Muscle of leg (tissue), 3 donors: ENCODE measurements at regions not wholly inside any gene's neighbourhood (a gene's known extent, or its start where the extent isn't known, plus 50 kb on each side); places are given as distances from the start of the nearest gene placed in this dataset.

Experiments used
- DNase-seq: peaks from one replicate; pipeline ENCODE4 v3.0.0; 2013
- H3K27ac ChIP-seq: one replicate; pipeline ENCODE4 v1.5.1; 2013; ENCODE audit warnings: mild to moderate bottlenecking, low read length, control low read depth
- H3K27me3 ChIP-seq: one replicate; pipeline ENCODE4 v1.6.1; 2013; ENCODE audit warnings: low read length; ENCODE audit not compliant: control insufficient read depth, insufficient read depth
- H3K36me3 ChIP-seq: one replicate; pipeline ENCODE4 v1.6.1; 2013; ENCODE audit warnings: low read length; ENCODE audit not compliant: control insufficient read depth, insufficient read depth
- H3K4me1 ChIP-seq: one replicate; pipeline ENCODE4 v1.6.1; 2013; ENCODE audit warnings: low read length; ENCODE audit not compliant: control insufficient read depth, insufficient read depth
- H3K4me3 ChIP-seq: one replicate; pipeline ENCODE4 v1.5.1; 2013; ENCODE audit warnings: low read length, control low read depth
- H3K9me3 ChIP-seq: replicated peaks from 2 replicates; pipeline ENCODE4 v1.6.1; 2013; ENCODE audit warnings: low read depth, low read length; ENCODE audit not compliant: control insufficient read depth
- WGBS: methylation state at CpG from one replicate; pipeline ENCODE4 v1.1.5; 2013; ENCODE audit warnings: missing lambda C conversion rate; ENCODE audit not compliant: insufficient coverage; 5-methylcytosine and 5-hydroxymethylcytosine counted together

DNA sequence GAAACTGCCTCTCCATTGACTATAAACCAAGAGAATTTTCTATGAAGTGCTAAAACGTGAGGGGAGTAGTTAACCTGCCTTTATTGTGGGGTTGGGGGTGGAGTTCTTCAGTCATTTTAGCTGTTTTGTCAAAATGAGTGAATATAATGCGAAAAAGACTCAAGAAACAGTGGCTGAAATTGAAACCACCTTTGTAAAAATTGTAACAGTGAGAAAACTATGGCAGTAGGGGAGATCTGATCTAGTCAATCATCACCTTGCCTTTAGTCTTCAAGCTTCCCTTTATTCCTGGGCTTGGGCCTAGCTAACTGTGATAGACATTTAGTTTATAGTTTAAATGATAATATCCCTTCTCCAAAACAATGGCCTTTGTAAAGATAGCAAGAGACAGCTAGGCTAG lies 1927.3 kb downstream of the STIM2 start:
- H3K9me3 ChIP-seq = no peaks in the 10 kb centered on the region
- no peak overlapping the region for H3K4me3 ChIP-seq
- no CpG with 5 or more reads among the region's 2 CpGs for WGBS
- no peaks in the 10 kb centered on the region for H3K27me3 ChIP-seq
- no peak for DNase-seq
- no peaks in the 10 kb centered on the region for H3K4me1 ChIP-seq
- no peaks in the 10 kb centered on the region for H3K36me3 ChIP-seq
- H3K27ac ChIP-seq = no peak overlapping the region

- Histone ChIP-seq H3K4me1 (no peaks in the 10 kb centered on the region), H3K36me3 (no peaks in the 10 kb centered on the region), H3K9me3 (no peaks in the 10 kb centered on the region), H3K27me3 (no peaks in the 10 kb centered on the region), H3K27ac (no peak overlapping the region), H3K4me3 (no peak overlapping the region)
- DNase-seq = no peak
- WGBS = 83% methylated on average over 1 of the region's 12 CpGs
Measured at GRCh38 chr4:28788929-28789490, 1928.4 kb downstream of the STIM2 start.

GRCh38 chr4:28792917-28793597 lies 1927.1 kb upstream of the PCDH7 start:
- WGBS = no CpG with 5 or more reads among the region's 4 CpGs
- H3K27me3 ChIP-seq = no peaks in the 10 kb centered on the region
- H3K4me3 ChIP-seq = no peak overlapping the region
- H3K4me1 ChIP-seq = no peaks in the 10 kb centered on the region
- no peaks in the 10 kb centered on the region for H3K36me3 ChIP-seq
- DNase-seq = no peak
- H3K9me3 ChIP-seq = no peaks in the 10 kb centered on the region
- H3K27ac ChIP-seq = no peak overlapping the region

DNA sequence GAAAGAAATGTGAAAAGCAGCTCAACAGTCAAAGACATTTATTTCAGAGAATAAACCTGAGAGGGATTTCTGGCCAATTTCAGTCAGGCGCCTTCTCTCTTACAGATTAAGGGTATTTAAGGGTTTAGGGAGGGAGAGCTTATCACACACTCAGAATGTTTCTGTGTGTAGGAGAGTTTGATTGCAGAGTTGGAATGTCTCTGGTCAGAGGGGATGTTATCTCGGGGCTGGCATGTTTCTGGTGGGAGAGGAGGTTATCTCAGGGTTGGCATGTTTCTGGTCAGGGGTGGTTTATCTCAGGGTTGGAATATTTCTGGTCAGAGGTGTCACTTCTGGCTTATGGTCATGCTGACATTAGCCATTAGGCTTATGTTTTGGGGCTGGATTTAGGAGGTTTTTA lies 1920.5 kb upstream of the PCDH7 start:
- Histone ChIP-seq H3K9me3 (no peaks in the 10 kb centered on the region), H3K36me3 (no peaks in the 10 kb centered on the region), H3K27me3 (no peaks in the 10 kb centered on the region), H3K4me3 (no peak overlapping the region), H3K27ac (no peak overlapping the region), H3K4me1 (no peaks in the 10 kb centered on the region)
- no peak for DNase-seq
- no CpG with 5 or more reads among the region's 2 CpGs for WGBS

DNA sequence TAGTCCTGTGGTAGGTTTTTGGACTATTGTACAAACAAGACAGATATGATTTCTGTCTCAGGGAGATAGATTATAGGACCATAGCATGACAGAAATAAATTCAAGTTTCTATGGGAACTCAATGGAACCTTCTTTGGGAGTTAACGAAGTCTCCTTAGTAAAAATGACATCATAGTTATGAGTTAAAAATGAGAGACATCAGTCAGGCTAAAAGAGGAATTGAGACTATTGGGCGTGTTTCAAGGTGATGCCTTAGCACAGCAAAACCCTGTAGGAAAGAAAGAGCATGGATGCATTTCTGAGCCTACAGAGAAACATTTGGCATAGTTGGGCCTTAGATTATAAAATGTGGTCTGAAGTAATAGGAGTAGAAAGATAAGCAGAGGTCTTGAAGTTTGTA lies 1909.1 kb upstream of the PCDH7 start:
- Histone ChIP-seq H3K4me3 (no peak overlapping the region), H3K9me3 (peaks cover 8% of the 10 kb centered on the region), H3K4me1 (no peaks in the 10 kb centered on the region), H3K27me3 (no peaks in the 10 kb centered on the region), H3K36me3 (no peaks in the 10 kb centered on the region), H3K27ac (no peak overlapping the region)
- no peak for DNase-seq
- WGBS = 86% methylated on average over 2 of the region's 2 CpGs

GRCh38 chr4:28822163-28822562 lies 1898.0 kb upstream of the PCDH7 start:
- no peaks in the 10 kb centered on the region for H3K27me3 ChIP-seq
- no peak overlapping the region for H3K27ac ChIP-seq
- no peaks in the 10 kb centered on the region for H3K4me1 ChIP-seq
- H3K36me3 ChIP-seq = no peaks in the 10 kb centered on the region
- no peak overlapping the region for H3K4me3 ChIP-seq
- H3K9me3 ChIP-seq = no peaks in the 10 kb centered on the region
- DNase-seq = no peak

- no peaks in the 10 kb centered on the region for H3K4me1 ChIP-seq
- H3K9me3 ChIP-seq = no peaks in the 10 kb centered on the region
- H3K36me3 ChIP-seq = no peaks in the 10 kb centered on the region
- WGBS = 98% methylated on average over 15 of the region's 24 CpGs
- no peak overlapping the region for H3K4me3 ChIP-seq
- no peak overlapping the region for H3K27ac ChIP-seq
- no peaks in the 10 kb centered on the region for H3K27me3 ChIP-seq
- DNase-seq = no peak
Measured at GRCh38 chr4:28827866-28828265, 1892.3 kb upstream of the PCDH7 start.

DNA sequence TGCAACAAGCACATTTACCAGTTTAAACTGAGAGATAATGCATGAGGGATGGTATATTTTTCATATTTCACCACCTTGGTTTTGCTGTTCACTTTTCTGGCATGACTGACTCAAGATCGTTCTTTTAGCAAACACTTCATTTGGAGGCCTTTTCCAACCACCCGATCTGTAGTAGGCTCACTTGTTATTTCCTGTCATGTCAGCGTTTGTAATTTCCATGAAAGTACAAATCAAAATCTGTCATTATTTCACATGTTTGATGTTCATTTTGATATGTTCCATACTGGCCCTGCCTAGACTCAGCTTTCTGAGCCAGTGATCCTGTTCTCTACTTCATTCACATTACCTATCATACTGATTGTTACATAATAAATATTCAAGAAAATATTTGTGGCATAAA lies 1888.3 kb upstream of the PCDH7 start:
- Histone ChIP-seq H3K9me3 (no peaks in the 10 kb centered on the region), H3K27ac (no peak overlapping the region), H3K4me3 (no peak overlapping the region), H3K36me3 (no peaks in the 10 kb centered on the region), H3K27me3 (no peaks in the 10 kb centered on the region), H3K4me1 (no peaks in the 10 kb centered on the region)
- DNase-seq = no peak
- no CpG with 5 or more reads among the region's 3 CpGs for WGBS

DNA sequence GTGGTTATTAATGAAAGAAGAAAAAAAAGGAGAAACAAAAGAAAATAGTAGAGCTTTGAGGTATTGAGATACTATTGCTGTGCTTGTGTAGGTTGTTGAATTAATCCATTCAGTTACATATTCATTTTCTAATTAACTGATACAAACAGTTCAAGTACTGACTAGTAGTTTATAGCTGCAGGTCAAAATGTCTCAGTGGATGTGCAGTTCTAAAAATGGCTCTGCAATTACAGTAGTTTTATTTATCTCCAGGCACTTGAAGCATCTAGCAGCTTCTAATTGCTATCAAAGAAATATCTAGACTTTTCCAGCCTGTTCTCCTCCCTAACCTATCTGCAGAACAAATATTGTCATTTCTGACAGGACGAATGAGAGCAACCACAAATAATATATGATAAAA lies 1887.7 kb upstream of the PCDH7 start:
- no peak for DNase-seq
- H3K36me3 ChIP-seq = no peaks in the 10 kb centered on the region
- H3K27me3 ChIP-seq = no peaks in the 10 kb centered on the region
- WGBS = no CpG with 5 or more reads among the region's 1 CpG
- H3K4me3 ChIP-seq = no peak overlapping the region
- no peaks in the 10 kb centered on the region for H3K4me1 ChIP-seq
- H3K27ac ChIP-seq = no peak overlapping the region
- no peaks in the 10 kb centered on the region for H3K9me3 ChIP-seq

GRCh38 chr4:28834120-28834519 lies 1886.0 kb upstream of the PCDH7 start:
- no peak overlapping the region for H3K4me3 ChIP-seq
- 70% methylated on average over 2 of the region's 3 CpGs for WGBS
- no peaks in the 10 kb centered on the region for H3K9me3 ChIP-seq
- H3K27me3 ChIP-seq = no peaks in the 10 kb centered on the region
- H3K36me3 ChIP-seq = no peaks in the 10 kb centered on the region
- H3K4me1 ChIP-seq = no peaks in the 10 kb centered on the region
- DNase-seq = no peak
- no peak overlapping the region for H3K27ac ChIP-seq

- no peaks in the 10 kb centered on the region for H3K36me3 ChIP-seq
- no peak overlapping the region for H3K4me3 ChIP-seq
- no peaks in the 10 kb centered on the region for H3K27me3 ChIP-seq
- no peaks in the 10 kb centered on the region for H3K4me1 ChIP-seq
- no peaks in the 10 kb centered on the region for H3K9me3 ChIP-seq
- no peak overlapping the region for H3K27ac ChIP-seq
- DNase-seq = peak; percentile 33
Measured at GRCh38 chr4:28835501-28835900, 1884.7 kb upstream of the PCDH7 start.
